ENCODE measurements at regions not wholly inside any gene's neighbourhood (a gene's known extent, or its start where the extent isn't known, plus 50 kb on each side); places are given as distances from the start of the nearest gene placed in this dataset.

- no peak overlapping the region for H3K27ac ChIP-seq (ENCODE audit: low read length)
- H2AFZ ChIP-seq (ENCODE audit: low read length): 0 out of 2 replicates have a peak overlapping the region, but pooled peaks have one; percentile 34
- H3K27me3 ChIP-seq (ENCODE audit: low read length): no peaks in the 10 kb centered on the region
- no peaks in the 10 kb centered on the region for H3K36me3 ChIP-seq (ENCODE audit: insufficient read depth, low read length)
- H3K4me3 ChIP-seq (ENCODE audit: low read length): no peak overlapping the region
- H3K4me2 ChIP-seq (ENCODE audit: low read depth, low read length, poor library complexity, severe bottlenecking): peak overlapping the region; percentile 46
- no peaks in the 10 kb centered on the region for H3K79me2 ChIP-seq (ENCODE audit: low read length)
- H3K9me3 ChIP-seq (ENCODE audit: low read length): no peaks in the 10 kb centered on the region
- H3K9ac ChIP-seq (ENCODE audit: low read length): no peak overlapping the region
- DNase-seq: no peak
- no peaks in the 10 kb centered on the region for H3K9me2 ChIP-seq (replicated peaks; ENCODE audit: insufficient read depth, low read length)
- peaks cover 11% of the 10 kb centered on the region for H3K4me1 ChIP-seq (ENCODE audit: low read length)
- no peaks in the 10 kb centered on the region for H4K20me1 ChIP-seq (ENCODE audit: insufficient read depth, low read depth, low read length)
These were observed 256.8 kb downstream of the TOMM20 start for GRCh38 chr1:234871710-234872271.

GRCh38 chr1:234871039-234871709 lies 257.5 kb downstream of the TOMM20 start:
- H3K9me3 ChIP-seq (ENCODE audit: low read length): no peaks in the 10 kb centered on the region
- no peak for DNase-seq
- H4K20me1 ChIP-seq (ENCODE audit: insufficient read depth, low read depth, low read length): no peaks in the 10 kb centered on the region
- peaks cover 11% of the 10 kb centered on the region for H3K4me1 ChIP-seq (ENCODE audit: low read length)
- H2AFZ ChIP-seq (ENCODE audit: low read length): no peak overlapping the region
- no peaks in the 10 kb centered on the region for H3K27me3 ChIP-seq (ENCODE audit: low read length)
- no peaks in the 10 kb centered on the region for H3K79me2 ChIP-seq (ENCODE audit: low read length)
- H3K36me3 ChIP-seq (ENCODE audit: insufficient read depth, low read length): no peaks in the 10 kb centered on the region
- no peaks in the 10 kb centered on the region for H3K9me2 ChIP-seq (replicated peaks; ENCODE audit: insufficient read depth, low read length)
- H3K4me3 ChIP-seq (ENCODE audit: low read length): no peak overlapping the region
- H3K4me2 ChIP-seq (ENCODE audit: low read depth, low read length, poor library complexity, severe bottlenecking): no peak overlapping the region
- no peak overlapping the region for H3K27ac ChIP-seq (ENCODE audit: low read length)
- H3K9ac ChIP-seq (ENCODE audit: low read length): no peak overlapping the region

- H3K4me1 ChIP-seq (ENCODE audit: low read length): peaks cover 11% of the 10 kb centered on the region
- H4K20me1 ChIP-seq (ENCODE audit: insufficient read depth, low read depth, low read length): no peaks in the 10 kb centered on the region
- H3K27me3 ChIP-seq (ENCODE audit: low read length): peaks cover 2% of the 10 kb centered on the region; the same call in 1 of the 2 replicates
- H3K9ac ChIP-seq (ENCODE audit: low read length): no peak overlapping the region
- H3K36me3 ChIP-seq (ENCODE audit: insufficient read depth, low read length): no peaks in the 10 kb centered on the region
- H3K79me2 ChIP-seq (ENCODE audit: low read length): no peaks in the 10 kb centered on the region
- H3K4me2 ChIP-seq (ENCODE audit: low read depth, low read length, poor library complexity, severe bottlenecking): no peak overlapping the region
- H3K9me3 ChIP-seq (ENCODE audit: low read length): no peaks in the 10 kb centered on the region
- no peaks in the 10 kb centered on the region for H3K9me2 ChIP-seq (replicated peaks; ENCODE audit: insufficient read depth, low read length)
- no peak for DNase-seq
- H3K27ac ChIP-seq (ENCODE audit: low read length): no peak overlapping the region
- H3K4me3 ChIP-seq (ENCODE audit: low read length): no peak overlapping the region
- no peak overlapping the region for H2AFZ ChIP-seq (ENCODE audit: low read length)
These were observed 258.3 kb downstream of the TOMM20 start for GRCh38 chr1:234870020-234870981.

GRCh38 chr1:234869182-234870019 lies 259.2 kb downstream of the TOMM20 start:
- Histone ChIP-seq H3K9ac (ENCODE audit: low read length) (no peak overlapping the region), H2AFZ (ENCODE audit: low read length) (no peak overlapping the region), H3K9me2 (replicated peaks; ENCODE audit: insufficient read depth, low read length) (no peaks in the 10 kb centered on the region), H3K4me2 (ENCODE audit: low read depth, low read length, poor library complexity, severe bottlenecking) (no peak overlapping the region), H3K9me3 (ENCODE audit: low read length) (no peaks in the 10 kb centered on the region), H3K27ac (ENCODE audit: low read length) (no peak overlapping the region), H3K4me1 (ENCODE audit: low read length) (peaks cover 11% of the 10 kb centered on the region), H4K20me1 (ENCODE audit: insufficient read depth, low read depth, low read length) (no peaks in the 10 kb centered on the region), H3K79me2 (ENCODE audit: low read length) (no peaks in the 10 kb centered on the region), H3K27me3 (ENCODE audit: low read length) (peaks cover 2% of the 10 kb centered on the region; the same call in 1 of the 2 replicates), H3K4me3 (ENCODE audit: low read length) (no peak overlapping the region), H3K36me3 (ENCODE audit: insufficient read depth, low read length) (no peaks in the 10 kb centered on the region)
- no peak for DNase-seq

GRCh38 chr1:234868296-234869147 lies 258.5 kb upstream of the IRF2BP2 start:
- Histone ChIP-seq H3K79me2 (ENCODE audit: low read length) (no peaks in the 10 kb centered on the region), H3K36me3 (ENCODE audit: insufficient read depth, low read length) (no peaks in the 10 kb centered on the region), H3K27ac (ENCODE audit: low read length) (no peak overlapping the region), H3K4me1 (ENCODE audit: low read length) (peaks cover 11% of the 10 kb centered on the region), H3K9me3 (ENCODE audit: low read length) (no peaks in the 10 kb centered on the region), H3K4me2 (ENCODE audit: low read depth, low read length, poor library complexity, severe bottlenecking) (no peak overlapping the region), H3K27me3 (ENCODE audit: low read length) (peaks cover 2% of the 10 kb centered on the region; the same call in 1 of the 2 replicates), H3K9ac (ENCODE audit: low read length) (no peak overlapping the region), H3K4me3 (ENCODE audit: low read length) (no peak overlapping the region), H3K9me2 (replicated peaks; ENCODE audit: insufficient read depth, low read length) (no peaks in the 10 kb centered on the region), H2AFZ (ENCODE audit: low read length) (no peak overlapping the region), H4K20me1 (ENCODE audit: insufficient read depth, low read depth, low read length) (no peaks in the 10 kb centered on the region)
- no peak for DNase-seq

- peaks cover 15% of the 10 kb centered on the region for H3K4me1 ChIP-seq (ENCODE audit: low read length)
- no peaks in the 10 kb centered on the region for H3K9me3 ChIP-seq (ENCODE audit: low read length)
- H4K20me1 ChIP-seq (ENCODE audit: insufficient read depth, low read depth, low read length): no peaks in the 10 kb centered on the region
- H2AFZ ChIP-seq (ENCODE audit: low read length): no peak overlapping the region
- H3K36me3 ChIP-seq (ENCODE audit: insufficient read depth, low read length): no peaks in the 10 kb centered on the region
- H3K27ac ChIP-seq (ENCODE audit: low read length): no peak overlapping the region
- H3K79me2 ChIP-seq (ENCODE audit: low read length): no peaks in the 10 kb centered on the region
- H3K4me2 ChIP-seq (ENCODE audit: low read depth, low read length, poor library complexity, severe bottlenecking): no peak overlapping the region
- peaks cover 2% of the 10 kb centered on the region; the same call in 1 of the 2 replicates for H3K27me3 ChIP-seq (ENCODE audit: low read length)
- H3K4me3 ChIP-seq (ENCODE audit: low read length): no peak overlapping the region
- H3K9ac ChIP-seq (ENCODE audit: low read length): no peak overlapping the region
- H3K9me2 ChIP-seq (replicated peaks; ENCODE audit: insufficient read depth, low read length): no peaks in the 10 kb centered on the region
- no peak for DNase-seq
These were observed 256.3 kb upstream of the IRF2BP2 start for GRCh38 chr1:234866007-234866866.

Measured in Karpas-422 (cell line).